ENCODE measurements at regions not wholly inside any gene's neighbourhood (a gene's known extent, or its start where the extent isn't known, plus 50 kb on each side); places are given as distances from the start of the nearest gene placed in this dataset.

- TF ChIP-seq POLR2A (IDR thresholded peaks at IDR 0.05; ENCODE audit: low read length) (no peak), GATA1 (IDR thresholded peaks at IDR 0.05; ENCODE audit: low read depth, low read length) (no peak)
Observed at GRCh38 chr4:123807187-123807586, 410.6 kb downstream of the SPRY1 start.

Data from erythroblast (primary cell).